ENCODE measurements at regions not wholly inside any gene's neighbourhood (a gene's known extent, or its start where the extent isn't known, plus 50 kb on each side); places are given as distances from the start of the nearest gene placed in this dataset.

DNA sequence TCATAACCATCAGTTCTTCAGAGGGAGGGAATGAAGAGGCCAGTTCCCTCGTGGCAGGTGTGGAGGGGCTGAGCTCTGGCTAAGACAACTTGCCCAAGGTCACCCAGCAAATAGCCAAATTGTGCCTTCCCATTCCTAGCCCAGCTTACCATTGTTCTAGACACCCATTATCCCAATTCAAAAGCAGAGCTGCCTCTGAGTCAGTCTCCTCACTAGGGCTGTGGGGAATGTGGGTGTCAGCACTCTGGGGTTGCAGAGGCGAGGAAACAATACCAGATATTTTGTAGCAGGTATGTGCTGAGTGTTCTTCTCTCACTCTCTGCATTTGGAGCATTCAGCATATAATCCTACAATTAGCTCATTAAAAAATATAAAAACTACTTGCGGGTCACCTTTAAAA lies 270.8 kb downstream of the PSAT1 start:
- DNase-seq = no peak

DNA sequence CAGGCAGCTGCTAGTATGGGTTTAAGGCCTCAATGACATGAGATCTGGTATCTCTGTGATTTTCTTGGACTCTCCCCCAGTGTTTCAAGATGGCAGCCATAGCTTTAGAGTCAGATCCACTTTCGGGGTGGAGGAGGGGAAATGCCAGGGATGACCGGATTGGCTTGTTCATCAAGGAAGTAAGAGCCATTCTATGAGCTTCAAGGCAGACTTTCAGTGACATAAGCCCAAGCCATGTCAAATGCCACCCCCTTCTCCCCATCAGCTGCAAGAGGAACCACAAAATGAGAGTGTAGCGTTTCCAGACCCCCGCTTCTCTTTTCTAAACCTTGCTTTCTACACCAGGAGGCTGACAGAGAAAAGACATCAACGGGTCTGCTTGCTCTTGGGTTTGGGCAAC lies 271.8 kb downstream of the PSAT1 start:
- no peak for DNase-seq

DNA sequence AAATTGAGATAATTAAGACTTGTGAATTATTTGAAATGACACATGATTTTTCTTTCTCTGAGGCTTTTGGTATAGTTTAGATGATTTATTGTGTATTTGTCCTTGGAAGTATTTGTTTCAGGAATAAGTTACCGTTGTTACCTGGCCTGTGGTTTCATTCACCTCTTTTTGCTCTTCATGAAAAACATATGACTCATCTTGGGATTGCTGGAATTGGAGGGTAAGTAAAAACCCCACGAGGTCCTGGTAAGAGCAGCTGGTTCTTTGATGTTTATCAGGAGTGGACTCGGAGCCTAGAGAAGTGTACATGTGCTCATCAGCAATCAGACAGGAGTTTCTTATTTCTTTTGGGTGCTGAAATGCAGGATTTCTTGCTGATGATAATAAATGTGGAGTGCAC lies 275.3 kb downstream of the PSAT1 start:
- DNase-seq = no peak

DNA sequence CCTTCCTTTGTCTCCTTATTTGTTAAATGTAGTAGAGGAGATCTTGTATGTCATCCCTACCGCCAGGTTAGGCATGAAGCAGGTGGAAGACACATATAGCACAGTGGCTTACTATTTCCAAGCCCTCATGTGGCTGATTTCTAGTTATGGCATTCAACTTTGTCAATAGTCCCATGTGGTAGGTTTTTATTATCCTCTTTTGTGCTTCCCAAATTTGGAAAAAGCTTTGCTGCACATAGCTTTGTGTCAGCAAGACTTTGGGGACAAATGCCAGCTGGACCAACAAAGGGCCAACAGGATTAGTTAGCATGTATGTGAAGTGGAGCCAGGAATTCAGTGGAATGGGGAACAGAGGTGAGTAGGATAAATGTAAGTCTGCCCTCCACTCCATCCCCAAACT lies 276.3 kb downstream of the PSAT1 start:
- DNase-seq = no peak

DNA sequence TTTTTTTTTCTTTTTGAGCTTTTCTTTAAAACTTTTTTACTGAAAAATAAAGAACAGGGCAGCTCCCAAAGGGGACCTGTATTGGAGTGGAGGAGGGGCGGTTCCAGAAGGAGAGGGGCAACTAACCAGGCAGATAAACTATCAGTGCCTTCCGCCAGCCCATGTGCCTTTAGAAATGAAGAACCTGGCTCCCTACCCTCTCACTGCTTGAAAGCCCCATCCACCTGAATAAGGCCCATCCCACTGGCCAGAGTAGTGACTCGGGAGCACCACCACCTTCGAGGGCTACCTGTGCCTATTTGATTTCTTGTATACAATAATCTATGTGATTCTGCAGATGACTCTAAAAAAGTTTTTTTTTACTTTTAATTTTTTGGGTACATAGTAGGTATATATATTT lies 276.7 kb downstream of the PSAT1 start:
- no peak for DNase-seq

DNA sequence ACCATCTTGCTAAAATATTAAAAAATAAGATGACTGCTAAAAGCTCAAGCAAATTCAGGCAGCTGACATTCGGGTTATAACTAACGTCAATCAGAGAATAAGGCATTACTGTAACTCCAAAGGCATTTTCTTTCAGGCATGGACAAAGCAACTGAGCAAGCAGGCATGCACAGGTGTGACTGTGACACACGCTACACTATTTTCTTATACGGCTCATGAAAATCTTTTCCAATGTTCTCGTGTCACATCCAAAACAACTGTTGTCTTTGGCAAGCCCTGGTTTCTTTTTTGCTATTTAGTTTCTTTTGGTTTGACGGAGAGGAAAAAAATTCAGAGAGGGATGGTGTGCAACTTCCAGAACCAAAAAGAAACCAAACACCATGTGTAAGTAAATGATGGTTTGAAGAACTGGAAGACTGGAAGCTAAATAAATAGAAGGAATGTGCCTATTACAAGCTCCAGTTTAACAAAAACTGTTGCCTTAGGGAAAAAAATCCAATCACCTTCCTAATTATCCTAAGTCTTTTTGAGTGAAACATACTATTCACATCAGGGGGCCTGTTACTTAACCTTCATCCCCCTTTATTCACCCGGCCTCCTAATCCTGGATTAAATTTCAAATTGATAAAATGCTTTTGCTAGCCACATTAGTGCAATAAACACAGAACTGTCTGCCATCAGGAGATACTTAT lies 277.6 kb downstream of the PSAT1 start:
- no peak for DNase-seq

DNA sequence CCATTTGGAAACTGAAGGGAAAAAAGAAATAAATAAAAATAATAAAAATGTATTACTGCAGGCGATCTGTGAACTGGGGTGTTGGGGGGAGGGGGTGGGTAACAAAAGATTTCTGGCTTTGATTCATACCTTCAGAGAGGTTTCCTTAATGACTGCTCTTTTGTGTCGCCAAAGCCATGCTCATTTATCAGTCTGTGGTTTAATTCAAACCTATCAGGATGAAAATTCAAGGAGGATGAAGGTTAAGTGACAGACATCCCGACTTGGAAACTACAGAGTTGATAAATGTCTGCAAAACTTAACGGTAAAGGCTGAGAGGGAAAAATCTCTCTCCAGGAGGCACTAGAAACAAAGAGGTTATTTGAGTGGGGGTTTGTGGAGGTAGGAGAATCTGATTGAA lies 278.2 kb downstream of the PSAT1 start:
- no peak for DNase-seq

DNA sequence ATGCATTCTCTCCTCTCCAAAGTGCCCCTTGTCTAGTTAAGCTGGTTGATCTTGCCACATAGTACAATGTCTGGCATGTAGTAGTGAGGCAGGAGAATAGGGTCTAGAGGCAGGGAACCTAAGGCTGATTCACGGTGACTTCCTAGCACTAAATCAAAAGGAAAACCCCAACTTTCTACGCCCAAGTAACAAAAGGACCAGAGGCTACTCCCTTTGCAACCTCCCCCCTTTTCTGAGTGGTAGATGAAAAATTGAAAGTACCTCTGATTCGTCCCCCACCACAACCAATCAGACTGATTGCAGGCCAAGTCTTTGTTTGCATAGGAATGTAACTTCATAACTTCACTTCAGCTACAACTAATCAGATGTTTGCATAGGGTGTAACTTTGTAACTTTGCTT lies 278.8 kb downstream of the PSAT1 start:
- DNase-seq = no peak

DNA sequence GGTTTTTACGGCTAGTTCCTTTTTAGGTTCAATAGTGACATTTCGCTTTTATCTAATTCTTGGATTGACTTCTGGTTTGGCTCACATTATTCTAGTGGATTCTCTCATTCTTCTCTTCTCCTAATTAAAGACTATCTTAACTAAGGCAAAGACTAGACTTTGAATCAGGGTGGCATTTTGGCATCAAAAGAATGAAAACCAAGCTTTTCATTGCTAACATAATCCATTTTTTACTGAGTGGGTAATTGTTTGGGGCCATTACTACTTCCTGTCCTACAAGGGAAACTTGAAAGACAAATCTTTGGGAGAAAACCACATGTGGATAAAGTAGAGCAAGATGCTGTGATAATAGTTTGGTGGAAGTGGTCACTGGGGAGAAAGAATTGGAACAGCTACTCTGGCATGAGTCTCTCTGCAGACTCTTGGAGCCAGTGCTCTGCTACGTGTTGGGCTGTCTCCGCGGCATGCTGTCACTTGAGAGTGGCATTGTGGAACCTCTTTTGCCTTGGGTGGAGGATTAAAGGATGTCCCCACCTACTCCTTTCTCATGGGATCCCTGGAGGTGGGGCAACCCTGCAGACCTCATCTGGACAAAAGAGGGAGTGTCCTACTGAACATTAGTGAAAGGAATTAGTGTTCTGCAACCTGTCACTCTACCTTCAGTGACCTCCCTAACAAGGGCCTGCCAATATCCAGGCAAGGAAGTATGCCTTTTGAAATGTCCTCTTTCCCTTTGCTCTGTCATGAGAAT lies 280.4 kb downstream of the PSAT1 start:
- no peak for DNase-seq

DNA sequence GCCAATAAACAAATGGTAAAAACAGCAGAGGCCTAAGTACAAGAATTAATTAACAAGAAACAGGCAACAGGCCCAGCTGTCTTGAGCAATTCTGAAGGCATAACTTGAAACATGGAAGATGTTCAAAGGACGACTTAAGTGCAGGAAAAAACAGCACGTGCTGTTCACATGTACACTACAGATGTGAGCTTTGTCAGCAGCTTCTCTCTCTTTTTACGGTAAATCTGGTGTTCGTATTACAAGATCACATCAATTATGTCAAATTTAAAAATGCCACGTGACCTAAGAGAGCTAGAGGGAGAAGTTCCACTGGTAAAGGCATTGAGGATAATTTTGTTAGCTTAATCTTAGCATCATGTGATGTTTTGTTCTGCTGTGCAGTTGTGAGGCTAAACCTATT lies 281.1 kb downstream of the PSAT1 start:
- no peak for DNase-seq

DNA sequence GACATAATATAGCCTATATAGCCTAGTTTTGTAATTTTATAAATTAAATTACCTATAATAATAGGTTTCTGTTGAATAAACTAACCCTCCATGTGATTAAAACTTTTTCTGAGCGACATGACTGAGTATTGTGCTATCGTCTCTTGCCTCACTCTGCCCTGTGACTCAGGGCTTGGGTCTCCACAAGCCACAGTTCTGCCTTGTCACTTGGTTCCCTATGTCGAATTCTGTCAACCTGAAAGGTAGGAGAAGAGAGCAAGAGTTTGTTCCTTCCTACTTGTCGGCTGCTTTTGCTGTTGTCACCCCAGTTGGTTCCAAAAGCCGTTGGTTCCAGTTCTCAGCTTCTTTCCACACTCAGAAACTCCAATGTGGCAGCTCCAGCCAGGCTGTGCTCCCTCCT lies 285.9 kb downstream of the PSAT1 start:
- DNase-seq = no peak

DNA sequence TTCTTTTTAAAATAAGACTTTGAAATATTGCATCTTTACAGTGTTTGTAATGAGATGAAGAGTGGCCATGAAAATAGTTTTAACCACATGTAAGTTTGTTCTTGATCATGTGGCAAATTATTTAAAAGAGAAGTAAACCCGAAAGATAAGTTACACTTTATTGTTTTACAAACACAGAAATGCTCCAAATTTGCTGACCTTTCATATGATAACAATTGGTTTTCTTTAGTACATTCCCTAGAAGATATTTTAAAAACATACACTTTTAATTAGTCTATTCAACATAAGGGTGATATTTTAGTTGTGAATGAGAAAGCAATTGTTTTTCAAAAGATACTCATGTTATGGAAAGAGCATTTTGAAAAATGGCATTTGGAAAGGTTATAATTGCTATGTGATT lies 287.7 kb downstream of the PSAT1 start:
- DNase-seq = no peak

DNA sequence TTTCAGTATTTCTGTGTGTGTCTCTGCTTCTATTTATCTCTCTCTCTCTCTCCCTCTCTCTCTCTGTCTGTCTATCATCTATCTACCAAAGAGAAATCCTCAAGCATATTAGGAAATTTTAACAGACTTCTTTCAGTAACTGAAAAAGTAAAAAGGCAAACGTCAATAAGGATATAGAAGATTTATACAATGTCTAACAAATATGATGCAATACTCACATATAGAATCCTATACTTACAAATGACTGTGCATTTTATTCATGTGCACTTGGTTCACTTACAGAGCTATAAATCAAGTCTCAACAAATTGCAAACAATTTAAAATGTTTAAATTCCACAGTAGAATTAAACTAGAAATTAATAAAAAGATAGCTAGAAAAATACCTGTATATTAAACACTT lies 289.0 kb downstream of the PSAT1 start:
- no peak for DNase-seq

DNA sequence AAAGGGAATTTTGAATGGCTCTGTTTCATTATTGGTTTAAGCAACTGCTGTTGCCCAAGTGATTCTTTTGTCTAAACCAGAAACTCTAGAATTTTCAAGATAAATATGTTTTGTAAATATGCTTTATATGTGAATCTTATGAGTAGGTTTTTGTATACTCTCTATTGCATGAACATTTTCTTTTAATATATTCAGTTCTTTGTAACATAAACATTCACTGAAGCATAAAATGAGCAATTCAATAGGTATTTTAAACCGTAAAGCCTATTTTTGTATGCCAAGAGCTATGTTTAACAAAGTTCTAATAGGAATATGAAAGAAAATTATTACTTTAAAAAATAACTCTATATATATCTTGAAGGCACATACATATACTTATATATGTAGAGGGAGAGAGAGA lies 293.1 kb downstream of the PSAT1 start:
- no peak for DNase-seq

DNA sequence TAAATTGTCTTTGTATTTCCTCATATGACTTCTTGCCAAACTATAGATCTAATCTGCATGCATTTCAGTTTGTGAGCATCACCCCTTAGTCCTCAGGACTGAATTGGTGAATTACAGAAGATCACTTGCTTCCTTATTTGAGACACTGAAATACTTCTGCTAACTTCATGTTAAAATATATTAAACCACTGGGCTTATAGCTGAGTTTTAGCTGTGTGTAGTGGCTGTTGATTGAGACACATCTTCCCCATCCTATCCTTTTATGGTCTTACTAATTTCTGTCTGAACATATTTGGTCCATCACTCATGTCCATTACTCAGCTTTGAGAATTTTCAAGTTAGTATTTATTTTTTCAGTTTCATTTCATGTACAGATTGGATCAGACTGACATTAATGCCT lies 295.9 kb downstream of the PSAT1 start:
- DNase-seq = no peak

DNA sequence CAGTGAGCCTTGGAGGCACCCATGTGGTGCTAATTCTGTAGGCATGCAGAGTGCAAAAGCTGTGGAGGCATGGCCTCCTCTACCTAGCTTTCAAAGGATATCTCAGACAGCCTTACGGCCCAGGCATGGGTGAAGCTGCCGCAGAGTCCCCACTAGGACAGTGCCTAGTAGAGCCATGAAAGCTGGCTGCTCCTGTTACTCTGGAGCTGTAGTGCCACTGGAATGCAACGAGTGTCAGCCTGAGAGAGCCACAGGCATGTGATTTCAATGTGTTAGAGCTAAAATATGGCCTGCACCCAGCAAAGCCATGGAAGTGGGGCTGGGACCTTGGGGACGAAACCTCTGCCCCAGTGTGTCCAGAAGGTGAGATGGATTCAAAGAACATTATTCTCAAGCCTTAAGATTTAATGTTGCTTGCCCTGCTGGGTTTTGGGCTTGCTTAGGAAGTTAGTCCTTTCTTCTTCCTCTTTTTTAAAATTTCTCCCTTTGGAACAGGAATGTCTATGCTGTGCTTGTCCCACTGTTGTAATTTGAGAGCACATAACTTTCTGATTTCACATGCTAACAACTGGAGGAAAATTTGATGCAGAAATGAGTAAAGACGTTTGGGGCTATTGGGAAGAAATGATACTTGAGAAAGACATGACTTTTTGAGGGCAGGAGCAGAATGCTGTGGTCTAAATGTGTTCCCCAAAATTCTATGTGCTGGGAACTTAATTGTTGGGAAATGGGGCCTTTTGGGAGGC lies 298.4 kb downstream of the PSAT1 start:
- no peak for DNase-seq

DNA sequence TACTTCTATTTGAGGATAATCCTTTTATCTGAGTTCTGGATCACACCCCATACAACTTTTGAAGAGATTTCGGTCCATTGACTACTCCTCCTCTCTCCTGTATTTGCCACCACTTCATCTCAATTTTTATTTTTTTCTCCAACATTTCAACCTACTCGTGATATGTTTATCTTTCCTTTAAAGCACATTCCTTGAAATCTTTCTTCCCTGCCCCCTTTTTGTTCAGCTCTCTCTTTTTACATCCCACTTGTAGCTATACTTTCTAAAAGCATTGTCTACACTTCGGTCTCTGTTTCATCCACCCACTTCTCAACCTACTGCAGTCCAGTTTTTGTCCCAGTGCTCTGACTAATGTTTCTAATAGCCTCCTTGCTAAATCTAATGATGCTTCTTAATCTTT lies 299.4 kb downstream of the PSAT1 start:
- no peak for DNase-seq

DNA sequence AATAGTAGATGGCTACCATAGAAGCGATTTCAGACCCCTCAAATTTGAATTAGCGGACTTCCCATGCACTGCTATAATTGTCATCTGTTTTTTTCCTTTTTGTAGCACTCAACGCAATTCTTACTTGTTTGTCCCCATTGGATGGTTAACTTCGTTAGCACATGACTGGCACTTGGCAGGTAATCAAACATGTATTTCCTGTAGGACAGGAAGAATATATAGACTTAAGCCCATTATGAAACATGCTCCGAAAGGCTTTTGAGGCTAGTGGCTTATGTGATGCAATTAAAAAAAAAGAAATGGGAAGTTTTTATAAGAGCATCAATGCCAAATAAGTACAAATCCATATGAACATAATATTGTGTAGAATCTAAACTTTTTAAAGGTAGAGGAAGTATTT lies 301.2 kb downstream of the PSAT1 start:
- DNase-seq = no peak

DNA sequence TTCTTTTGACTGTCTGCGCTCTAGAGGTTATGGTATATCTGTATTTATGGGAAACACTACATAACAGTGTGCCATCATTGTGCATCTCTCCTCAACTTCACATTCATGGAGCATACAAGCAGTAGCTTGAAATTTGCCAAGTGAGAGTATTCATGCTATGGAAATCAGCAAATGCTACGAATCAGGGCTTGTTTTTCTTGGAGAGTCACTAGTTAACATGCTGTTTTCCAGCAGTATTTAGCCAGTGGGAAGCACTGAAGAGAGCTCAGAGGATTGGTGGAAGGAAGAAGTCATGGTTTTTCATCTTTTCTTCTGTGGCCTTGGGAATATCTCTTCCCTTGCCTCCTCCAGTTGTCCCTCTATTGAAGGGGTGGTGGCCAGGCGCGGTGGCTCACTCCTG lies 303.0 kb downstream of the PSAT1 start:
- DNase-seq = no peak

DNA sequence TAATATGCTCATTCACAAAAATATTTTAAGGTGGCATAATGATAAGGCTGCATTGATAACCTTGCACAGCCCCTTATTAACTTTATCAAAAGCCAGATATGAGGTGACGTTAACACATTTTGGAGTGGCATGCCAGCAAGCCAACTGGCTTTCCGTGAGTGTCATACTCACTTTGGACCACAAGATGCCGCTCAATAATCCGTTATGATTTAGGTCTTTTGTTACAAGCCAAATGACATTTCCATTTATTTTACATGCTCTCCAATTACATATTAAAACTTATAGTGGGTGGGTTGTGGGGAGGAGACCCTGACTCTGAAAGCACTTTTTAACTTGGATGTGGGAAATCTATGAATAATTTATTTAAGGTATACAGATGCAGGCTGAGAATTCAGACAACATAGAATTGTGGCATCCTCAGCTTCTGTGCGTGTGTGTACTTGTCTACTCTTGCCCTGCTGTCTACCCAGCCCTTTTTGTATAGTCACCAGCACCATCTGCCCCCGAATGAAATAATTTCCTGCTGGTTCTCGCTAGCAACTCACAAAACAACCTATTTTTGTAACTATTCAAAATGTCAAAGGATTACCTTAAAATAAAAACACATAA lies 305.1 kb downstream of the PSAT1 start:
- no peak for DNase-seq

DNA sequence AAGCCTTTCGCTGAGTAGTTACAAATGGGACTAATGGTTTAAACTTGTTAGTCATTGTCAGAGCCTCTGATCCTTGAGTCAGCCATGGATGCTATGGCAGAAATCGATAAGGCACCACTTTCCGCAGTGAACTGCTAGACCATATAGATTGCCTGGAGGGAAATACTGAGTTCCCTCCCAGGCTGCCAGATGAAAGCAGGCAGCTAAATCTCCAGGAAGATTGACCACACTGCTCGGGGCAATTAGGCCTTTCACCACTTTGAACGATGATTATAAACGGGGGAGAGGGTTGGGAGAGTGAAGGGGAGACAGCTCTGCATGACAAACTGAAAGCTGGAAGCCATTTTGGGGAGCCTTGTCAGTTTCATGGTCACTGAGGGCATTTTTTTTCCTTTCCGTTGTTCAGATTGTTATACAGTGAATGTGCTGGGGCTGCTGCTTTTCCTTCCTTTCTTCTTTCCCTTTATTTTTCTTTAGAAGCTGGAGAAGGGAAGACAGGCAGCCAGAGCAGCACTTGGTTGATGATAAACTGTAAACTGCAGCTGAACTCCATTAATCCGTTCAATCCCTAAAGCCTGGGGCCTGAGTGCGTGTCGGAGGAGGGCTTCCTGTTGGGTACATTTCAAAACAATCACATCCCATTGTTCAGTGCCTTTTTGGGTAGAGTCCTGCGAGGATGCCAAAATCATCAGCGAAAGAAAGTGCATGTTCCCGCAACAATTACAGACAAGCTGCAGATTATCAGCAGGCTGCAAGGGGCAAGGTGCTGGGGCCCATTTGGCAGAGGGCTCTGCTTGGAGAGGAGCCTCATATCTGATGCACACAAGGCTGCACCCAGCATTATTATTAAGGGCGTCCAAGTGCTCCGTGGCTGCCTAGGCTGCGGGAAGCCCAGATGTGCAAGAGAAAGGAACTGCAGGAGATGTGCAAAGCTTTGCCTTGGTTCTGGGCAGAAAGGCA lies 308.4 kb downstream of the PSAT1 start:
- DNase-seq = no peak

DNA sequence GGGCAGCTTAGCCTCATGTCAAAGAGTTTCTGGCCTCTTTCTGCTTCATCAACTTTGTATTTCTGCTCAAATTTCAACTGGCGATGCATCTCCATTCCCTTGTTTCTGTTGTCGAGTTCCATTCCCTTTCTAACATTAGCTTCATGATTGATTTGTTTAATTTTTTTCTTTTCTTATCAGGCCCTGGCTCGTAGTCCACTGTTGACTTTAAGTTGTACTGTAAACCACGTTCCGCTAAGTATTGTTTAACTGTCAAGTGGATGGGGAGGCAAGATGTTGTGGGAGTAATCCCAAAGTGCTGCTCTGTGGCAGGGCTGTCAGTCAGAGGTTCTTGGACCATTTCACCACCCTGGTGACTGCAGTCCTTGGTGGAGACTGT lies 309.1 kb downstream of the PSAT1 start:
- DNase-seq = no peak

DNA sequence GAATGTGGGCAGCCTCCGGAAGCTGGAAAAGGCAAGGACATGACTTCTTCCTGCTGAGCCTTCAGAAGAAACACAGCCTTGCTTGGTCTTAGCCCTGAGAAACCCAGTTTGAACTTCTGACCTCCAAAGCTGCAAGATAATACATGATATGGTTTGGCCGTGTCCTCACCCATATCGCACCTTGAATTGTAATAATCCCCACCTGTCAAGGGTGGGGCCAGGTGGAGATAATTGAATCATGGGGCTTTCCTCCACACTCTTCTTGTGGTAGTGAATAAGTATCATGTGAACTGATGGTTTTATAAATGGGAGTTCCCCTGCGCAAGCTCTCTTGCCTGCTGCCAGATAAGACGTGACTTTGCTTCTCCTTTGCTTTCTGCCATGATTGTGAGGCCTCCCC lies 310.9 kb downstream of the PSAT1 start:
- DNase-seq = no peak
